ENCODE measurements at regions not wholly inside any gene's neighbourhood (a gene's known extent, or its start where the extent isn't known, plus 50 kb on each side); places are given as distances from the start of the nearest gene placed in this dataset.

GRCh38 chr3:25960776-25961175 is 170.9 kb downstream of the OXSM start:
- H3K4me1 ChIP-seq (replicated peaks in 1 of 4; ENCODE audit: control insufficient read depth in 3 of 4, insufficient read depth in 4 of 4, low read length in 3 of 4): no peaks in the 10 kb centered on the region
- no peak overlapping the region for H2AFZ ChIP-seq (ENCODE audit: low read length)
- FAIRE-seq (no peak), DNase-seq (ENCODE audit: low read depth in 1 of 2, low spot score in 2 of 2) (no peak)
- no peak for TF ChIP-seq SIRT6 (IDR thresholded peaks at IDR 0.05; ENCODE audit: low read length)
- no peak for TF ChIP-seq RNF2 (IDR thresholded peaks at IDR 0.05; ENCODE audit: borderline replicate concordance, low read depth, low read length, missing control alignments, poor library complexity, severe bottlenecking)
- no peak for TF ChIP-seq NRF1 (IDR thresholded peaks at IDR 0.05; ENCODE audit: low read depth, low read length)
- TF ChIP-seq, protein P1, sequence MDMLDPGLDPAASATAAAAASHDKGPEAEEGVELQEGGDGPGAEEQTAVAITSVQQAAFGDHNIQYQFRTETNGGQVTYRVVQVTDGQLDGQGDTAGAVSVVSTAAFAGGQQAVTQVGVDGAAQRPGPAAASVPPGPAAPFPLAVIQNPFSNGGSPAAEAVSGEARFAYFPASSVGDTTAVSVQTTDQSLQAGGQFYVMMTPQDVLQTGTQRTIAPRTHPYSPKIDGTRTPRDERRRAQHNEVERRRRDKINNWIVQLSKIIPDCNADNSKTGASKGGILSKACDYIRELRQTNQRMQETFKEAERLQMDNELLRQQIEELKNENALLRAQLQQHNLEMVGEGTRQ (IDR thresholded peaks at IDR 0.05; ENCODE audit: low read length): no peak
- no peak for TF ChIP-seq JUN (IDR thresholded peaks at IDR 0.05; ENCODE audit: low read depth, low read length)
- TF ChIP-seq SIX5 (IDR thresholded peaks at IDR 0.05; ENCODE audit: low read depth, low read length): no peak
- no peak for TF ChIP-seq TCF12 (IDR thresholded peaks at IDR 0.05; ENCODE audit: low read depth, low read length)
- TF ChIP-seq BRCA1 (IDR thresholded peaks at IDR 0.05; ENCODE audit: low read depth, low read length): no peak
- TF ChIP-seq SIN3A (conservative IDR thresholded peaks at IDR 0.05 in 1 of 2, IDR thresholded peaks at IDR 0.05 in 1 of 2; ENCODE audit: low read depth in 1 of 2, low read length in 2 of 2): no peak
- TF ChIP-seq BACH1 (IDR thresholded peaks at IDR 0.05; ENCODE audit: low read length): no peak
- no peak for TF ChIP-seq CEBPB (IDR thresholded peaks at IDR 0.05; ENCODE audit: low read depth, low read length)
- TF ChIP-seq TBP (IDR thresholded peaks at IDR 0.05; ENCODE audit: low read depth, low read length): no peak
- no peak for TF ChIP-seq JUND (IDR thresholded peaks at IDR 0.05; ENCODE audit: low read length)
- no peak for TF ChIP-seq CTBP2 (IDR thresholded peaks at IDR 0.05; ENCODE audit: borderline replicate concordance, insufficient read depth, insufficient read length, low read length)
- no peak for TF ChIP-seq ASH2L (IDR thresholded peaks at IDR 0.05; ENCODE audit: low read length)
- H2AK5ac ChIP-seq (ENCODE audit: low read depth, low read length): no peak overlapping the region
- no peaks in the 10 kb centered on the region for H3K36me3 ChIP-seq (ENCODE audit: control insufficient read depth in 2 of 4, insufficient read depth in 4 of 4, low read length in 3 of 4)
- H3K14ac ChIP-seq (ENCODE audit: insufficient read length): no peak overlapping the region
- no peak overlapping the region for H2BK12ac ChIP-seq (ENCODE audit: low read depth, low read length)
- no peak overlapping the region for H4K5ac ChIP-seq (ENCODE audit: insufficient read length, low read depth, low read length)
- WGBS, 2 experiments (ENCODE audit: extremely low coverage in 1 of 2, insufficient coverage in 1 of 2, insufficient read length in 1 of 2, insufficient replicate concordance in 2 of 2, low coverage in 1 of 2, low lambda C conversion rate in 2 of 2, missing lambda C conversion rate in 1 of 2): 93% methylated on average over 1 of the region's 1 CpG; no CpG with 5 or more reads in 1 of the 2 experiments
- H3K79me1 ChIP-seq (ENCODE audit: low read depth, low read length): no peaks in the 10 kb centered on the region
- no peak overlapping the region for H2BK5ac ChIP-seq (ENCODE audit: low read depth, low read length)
- no peak overlapping the region for H3K9ac ChIP-seq (replicated peaks in 1 of 4; ENCODE audit: extremely low read depth in 1 of 4, low read depth in 3 of 4, low read length in 3 of 4)
- H3K4ac ChIP-seq (replicated peaks; ENCODE audit: insufficient read length, low read depth, low read length): no peak overlapping the region
- no peak overlapping the region for H3K4me3 ChIP-seq (ENCODE audit: extremely low read depth in 1 of 4, insufficient read depth in 2 of 4, low read depth in 3 of 4, low read length in 4 of 4)
- H3K23ac ChIP-seq (ENCODE audit: insufficient read length): no peak overlapping the region
- no peak overlapping the region for H3K27ac ChIP-seq (ENCODE audit: low read depth, low read length)
- POLR2A ChIA-PET (ENCODE audit: partially characterized antibody): no interaction called here
- H3K23me2 ChIP-seq (ENCODE audit: low read depth, low read length): no peaks in the 10 kb centered on the region; the same call in 1 of the 2 replicates
- H3K18ac ChIP-seq (ENCODE audit: extremely low read depth, low read length): no peak overlapping the region
- H2BK120ac ChIP-seq (replicated peaks; ENCODE audit: low read depth, low read length): no peak overlapping the region
- H2BK20ac ChIP-seq (ENCODE audit: low read length): no peak overlapping the region
- H3K9me3 ChIP-seq (ENCODE audit: insufficient read depth in 2 of 2, low read depth in 1 of 2, low read length in 1 of 2): no peaks in the 10 kb centered on the region
- H3K4me2 ChIP-seq (ENCODE audit: insufficient read depth in 1 of 2, low read depth in 2 of 2, low read length in 2 of 2): no peak overlapping the region
- H2BK15ac ChIP-seq (ENCODE audit: low read length): no peak overlapping the region
- H3K56ac ChIP-seq (replicated peaks; ENCODE audit: insufficient read length, low read depth, low read length): no peak overlapping the region
- H4K91ac ChIP-seq (replicated peaks; ENCODE audit: insufficient read length, low read length): no peak overlapping the region
- no peaks in the 10 kb centered on the region for H4K20me1 ChIP-seq (replicated peaks in 1 of 2; ENCODE audit: control insufficient read depth in 1 of 2, insufficient read depth in 2 of 2, low read length in 2 of 2)
- CTCF ChIA-PET (ENCODE audit: partially characterized antibody): interaction anchor here (0.7 to 2.8 kb wide), 8 partner anchors 9 to 313 kb away, joined by 3 to 21 read pairs (median 5); no protein-coding TSS in a partner anchor
- H4K8ac ChIP-seq (ENCODE audit: extremely low read depth, insufficient read depth, low read length): no peak overlapping the region
- no peaks in the 10 kb centered on the region for H3K27me3 ChIP-seq (replicated peaks in 1 of 4; ENCODE audit: control insufficient read depth in 3 of 4, extremely low read depth in 1 of 4, insufficient read depth in 3 of 4, low read length in 3 of 4)
- H3K79me2 ChIP-seq (ENCODE audit: control insufficient read depth in 1 of 2, insufficient read depth in 2 of 2, low read length in 2 of 2): no peaks in the 10 kb centered on the region
